ENCODE measurements at regions not wholly inside any gene's neighbourhood (a gene's known extent, or its start where the extent isn't known, plus 50 kb on each side); places are given as distances from the start of the nearest gene placed in this dataset.

DNA sequence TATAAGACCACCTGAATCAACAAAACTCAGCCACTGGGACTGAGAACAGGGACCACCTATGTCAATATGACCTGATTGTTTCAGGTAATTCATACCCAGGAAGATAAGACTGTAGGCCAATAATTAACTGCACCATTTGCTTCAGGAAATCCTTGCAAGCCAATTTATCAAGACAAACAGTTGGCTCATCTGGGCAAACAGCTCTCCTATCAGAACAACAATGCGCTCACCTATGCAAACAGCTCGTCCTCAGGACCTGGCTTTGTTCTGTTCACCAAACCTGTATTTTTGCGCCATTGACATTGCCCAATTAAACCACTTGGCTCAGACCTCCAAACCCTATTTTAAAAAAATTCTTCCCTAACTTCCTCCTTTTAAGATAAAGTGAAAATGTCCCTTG lies 92.3 kb upstream of the MARCHF11 start:
- TF ChIP-seq TEAD1 (CRISPR knock-in tag; IDR thresholded peaks at IDR 0.05): no peak
- TF ChIP-seq, protein P1, sequence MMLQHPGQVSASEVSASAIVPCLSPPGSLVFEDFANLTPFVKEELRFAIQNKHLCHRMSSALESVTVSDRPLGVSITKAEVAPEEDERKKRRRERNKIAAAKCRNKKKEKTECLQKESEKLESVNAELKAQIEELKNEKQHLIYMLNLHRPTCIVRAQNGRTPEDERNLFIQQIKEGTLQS (CRISPR knock-in tag; conservative IDR thresholded peaks at IDR 0.05): no peak

Measured in WTC11 (cell line).